Karpas-422 (cell line): ENCODE measurements at regions not wholly inside any gene's neighbourhood (a gene's known extent, or its start where the extent isn't known, plus 50 kb on each side); places are given as distances from the start of the nearest gene placed in this dataset.
"Not testable (repeated sequence)": the region's sequence is repeated elsewhere in the genome, so short reads cannot be mapped to it uniquely, and the experiment has no call there.

Source experiments
- DNase-seq: peaks from one replicate; pipeline ENCODE4 v3.0.0-alpha.2; 2015
- H2AFZ ChIP-seq: fragments of 200-600 bp; sonication (generic); 2 replicates; pipeline ENCODE4 v1.6.1; 2014; ENCODE audit warnings: antibody characterized with exemption, low read length, mixed read lengths
- H3K27ac ChIP-seq: fragments of 200-600 bp; sonication (generic); 2 replicates; pipeline ENCODE4 v1.5.1; 2014; ENCODE audit warnings: mild to moderate bottlenecking, low read length, moderate library complexity
- H3K27me3 ChIP-seq: fragments of 200-600 bp; sonication (generic); 2 replicates; pipeline ENCODE4 v1.6.1; 2014; ENCODE audit warnings: low read length, mixed read lengths
- H3K36me3 ChIP-seq: fragments of 200-600 bp; sonication (generic); 2 replicates; pipeline ENCODE4 v1.6.1; 2014; ENCODE audit warnings: low read length, mixed read lengths; ENCODE audit not compliant: insufficient read depth
- H3K4me1 ChIP-seq: fragments of 200-600 bp; sonication (generic); 2 replicates; pipeline ENCODE4 v1.6.1; 2014; ENCODE audit warnings: mild to moderate bottlenecking, low read length, mixed read lengths
- H3K4me2 ChIP-seq: fragments of 200-600 bp; sonication (generic); 2 replicates; pipeline ENCODE4 v1.6.1; 2014; ENCODE audit warnings: low read length, low read depth, mild to moderate bottlenecking; ENCODE audit not compliant: poor library complexity, severe bottlenecking
- H3K4me3 ChIP-seq: fragments of 200-600 bp; sonication (generic); 2 replicates; pipeline ENCODE4 v1.5.1; 2014; ENCODE audit warnings: mild to moderate bottlenecking, antibody characterized with exemption, low read length, mixed read lengths
- H3K79me2 ChIP-seq: fragments of 200-600 bp; sonication (generic); 2 replicates; pipeline ENCODE4 v1.6.1; 2014; ENCODE audit warnings: mild to moderate bottlenecking, low read length, mixed read lengths
- H3K9ac ChIP-seq: fragments of 200-600 bp; sonication (generic); 2 replicates; pipeline ENCODE4 v1.6.0; 2014; ENCODE audit warnings: low read length
- H3K9me2 ChIP-seq: fragments of 200-600 bp; sonication (generic), shearing (Covaris generic); replicated peaks from 2 replicates; pipeline ENCODE4 v1.6.0; 2014; ENCODE audit warnings: mild to moderate bottlenecking, low read length, moderate library complexity; ENCODE audit not compliant: insufficient read depth
- H3K9me3 ChIP-seq: fragments of 300-700, 200-600 bp; sonication (generic); 2 replicates; pipeline ENCODE4 v1.6.1; 2014; ENCODE audit warnings: low read length, mixed read lengths
- H4K20me1 ChIP-seq: fragments of 200-600 bp; sonication (generic); 2 replicates; pipeline ENCODE4 v1.6.1; 2014; ENCODE audit warnings: mild to moderate bottlenecking, antibody characterized with exemption, low read length, low read depth; ENCODE audit not compliant: insufficient read depth

GRCh38 chr5:160492565-160492964 lies 70.9 kb downstream of the PTTG1 start:
- Histone ChIP-seq H3K9me2 (no peaks in the 10 kb centered on the region), H3K36me3 (no peaks in the 10 kb centered on the region), H3K4me2 (no peak overlapping the region), H3K4me1 (no peaks in the 10 kb centered on the region), H3K79me2 (no peaks in the 10 kb centered on the region), H4K20me1 (no peaks in the 10 kb centered on the region), H3K27me3 (no peaks in the 10 kb centered on the region), H2AFZ (no peak overlapping the region), H3K27ac (no peak overlapping the region), H3K4me3 (no peak overlapping the region), H3K9ac (no peak overlapping the region), H3K9me3 (no peaks in the 10 kb centered on the region)
- no peak for DNase-seq

GRCh38 chr5:160493806-160494338 lies 72.2 kb downstream of the PTTG1 start:
- Histone ChIP-seq H3K9me3 (no peaks in the 10 kb centered on the region), H3K4me3 (no peak overlapping the region), H4K20me1 (no peaks in the 10 kb centered on the region), H3K4me2 (no peak overlapping the region), H3K9ac (no peak overlapping the region), H3K9me2 (no peaks in the 10 kb centered on the region), H3K36me3 (no peaks in the 10 kb centered on the region), H3K27me3 (no peaks in the 10 kb centered on the region), H3K27ac (no peak overlapping the region), H3K79me2 (no peaks in the 10 kb centered on the region), H2AFZ (no peak overlapping the region), H3K4me1 (no peaks in the 10 kb centered on the region)
- DNase-seq, result no peak

GRCh38 chr5:160494451-160494850 lies 72.8 kb downstream of the PTTG1 start:
- Histone ChIP-seq H3K4me2 (no peak overlapping the region), H2AFZ (no peak overlapping the region), H3K4me1 (no peaks in the 10 kb centered on the region), H3K27me3 (no peaks in the 10 kb centered on the region), H3K27ac (no peak overlapping the region), H3K79me2 (no peaks in the 10 kb centered on the region), H3K9me2 (no peaks in the 10 kb centered on the region), H3K36me3 (no peaks in the 10 kb centered on the region), H3K9ac (no peak overlapping the region), H4K20me1 (no peaks in the 10 kb centered on the region), H3K4me3 (no peak overlapping the region), H3K9me3 (no peaks in the 10 kb centered on the region)
- DNase-seq, result no peak

- no peak overlapping the region for H3K9ac ChIP-seq
- no peak for DNase-seq
These were observed 74.7 kb downstream of the PTTG1 start for GRCh38 chr5:160496334-160496733.

GRCh38 chr5:160496784-160497183 lies 75.1 kb downstream of the PTTG1 start:
- DNase-seq, result no peak
- Histone ChIP-seq H2AFZ (no peak overlapping the region), H3K4me3 (no peak overlapping the region), H3K9me2 (no peaks in the 10 kb centered on the region), H3K4me1 (peaks cover 6% of the 10 kb centered on the region), H3K36me3 (no peaks in the 10 kb centered on the region), H4K20me1 (no peaks in the 10 kb centered on the region), H3K4me2 (no peak overlapping the region), H3K9me3 (no peaks in the 10 kb centered on the region), H3K27ac (no peak overlapping the region), H3K79me2 (no peaks in the 10 kb centered on the region), H3K27me3 (no peaks in the 10 kb centered on the region), H3K9ac (no peak overlapping the region)

More at GRCh38 chr5:160496334-160496733, 74.7 kb downstream of the PTTG1 start:
- Histone ChIP-seq H3K79me2 (no peaks in the 10 kb centered on the region), H3K9me3 (no peaks in the 10 kb centered on the region), H3K4me2 (no peak overlapping the region), H3K27ac (no peak overlapping the region), H3K4me3 (no peak overlapping the region), H3K9me2 (no peaks in the 10 kb centered on the region), H3K27me3 (no peaks in the 10 kb centered on the region), H3K36me3 (no peaks in the 10 kb centered on the region), H4K20me1 (no peaks in the 10 kb centered on the region), H2AFZ (no peak overlapping the region), H3K4me1 (peaks cover 6% of the 10 kb centered on the region)

GRCh38 chr5:160497878-160498277 lies 76.2 kb downstream of the PTTG1 start:
- no peak overlapping the region for H2AFZ ChIP-seq
- no peak overlapping the region for H3K27ac ChIP-seq
- H3K79me2 ChIP-seq, result no peaks in the 10 kb centered on the region
- H3K4me2 ChIP-seq, result no peak overlapping the region
- H3K9ac ChIP-seq, result no peak overlapping the region
- no peaks in the 10 kb centered on the region for H3K9me3 ChIP-seq
- H3K4me1 ChIP-seq, result peaks cover 6% of the 10 kb centered on the region
- no peak overlapping the region for H3K4me3 ChIP-seq
- no peaks in the 10 kb centered on the region for H3K9me2 ChIP-seq
- H3K36me3 ChIP-seq, result no peaks in the 10 kb centered on the region
- no peak for DNase-seq
- no peaks in the 10 kb centered on the region for H4K20me1 ChIP-seq
- no peaks in the 10 kb centered on the region for H3K27me3 ChIP-seq

- not testable (repeated sequence) for H3K79me2 ChIP-seq, H3K9me2 ChIP-seq, DNase-seq, H3K9ac ChIP-seq, H3K9me3 ChIP-seq, H3K27me3 ChIP-seq, H3K4me2 ChIP-seq, H4K20me1 ChIP-seq, H3K27ac ChIP-seq, H3K4me1 ChIP-seq, H3K4me3 ChIP-seq, H2AFZ ChIP-seq, H3K36me3 ChIP-seq
These were observed 76.9 kb downstream of the PTTG1 start for GRCh38 chr5:160498441-160499043.

GRCh38 chr5:160500786-160501779 lies 79.4 kb downstream of the PTTG1 start:
- H3K4me2 ChIP-seq, result no peak overlapping the region
- H3K9ac ChIP-seq, result no peak overlapping the region
- no peaks in the 10 kb centered on the region for H3K36me3 ChIP-seq
- H3K79me2 ChIP-seq, result no peaks in the 10 kb centered on the region
- H3K27ac ChIP-seq, result no peak overlapping the region
- H3K9me3 ChIP-seq, result no peaks in the 10 kb centered on the region
- no peaks in the 10 kb centered on the region for H3K9me2 ChIP-seq
- no peak overlapping the region for H3K4me3 ChIP-seq
- H2AFZ ChIP-seq, result no peak overlapping the region
- H3K4me1 ChIP-seq, result peaks cover 6% of the 10 kb centered on the region
- no peak for DNase-seq
- no peaks in the 10 kb centered on the region for H4K20me1 ChIP-seq
- H3K27me3 ChIP-seq, result no peaks in the 10 kb centered on the region
